OCI-LY7 (cell line): ENCODE measurements at regions not wholly inside any gene's neighbourhood (a gene's known extent, or its start where the extent isn't known, plus 50 kb on each side); places are given as distances from the start of the nearest gene placed in this dataset.

Experiments
- BruUV-seq: library from RNA; stranded (reverse); fragments of 400-500 nt; replicated peaks from 2 replicates; lab custom pipeline; 2021; lab: Mats Ljungman, UMichigan
- CTCF ChIA-PET: fragments of 300-600 bp; sonication (Branson Sonifier 250); formaldehyde crosslinking; loops from one replicate; lab custom pipeline; 2022; ENCODE audit warnings: antibody characterized with exemption; ENCODE audit not compliant: unreplicated experiment; lab: Charles Lee
- POLR2A ChIA-PET: fragments of 300-600 bp; sonication (Branson Sonifier 250); formaldehyde crosslinking; loops from one replicate; lab custom pipeline; 2022; ENCODE audit warnings: antibody characterized with exemption; lab: Charles Lee
- DNase-seq: peaks from one replicate; pipeline ENCODE4 v3.0.0-alpha.2; 2015; ENCODE audit warnings: low spot score
- H2AFZ ChIP-seq: fragments of 200-600 bp; sonication (generic), shearing (Covaris generic); 2 replicates; pipeline ENCODE4 v1.6.1; 2014; ENCODE audit warnings: mild to moderate bottlenecking, antibody characterized with exemption, low read length, moderate library complexity
- H3K27ac ChIP-seq: fragments of 200-600 bp; sonication (generic); 2 replicates; pipeline ENCODE4 v1.5.1; 2014; ENCODE audit warnings: mixed run types, low read depth, mild to moderate bottlenecking, moderate library complexity, low read length, inconsistent platforms; ENCODE audit not compliant: poor library complexity, severe bottlenecking
- H3K36me3 ChIP-seq: fragments of 200-600 bp; sonication (generic); 2 replicates; pipeline ENCODE4 v1.6.1; 2014; ENCODE audit warnings: mild to moderate bottlenecking, antibody characterized with exemption, low read length, moderate library complexity, mixed read lengths; ENCODE audit not compliant: insufficient read depth
- H3K4me1 ChIP-seq: fragments of 200-600 bp; sonication (generic); 2 replicates; pipeline ENCODE4 v1.5.1; 2014; ENCODE audit warnings: mild to moderate bottlenecking, low read length; ENCODE audit not compliant: insufficient read depth, poor library complexity, severe bottlenecking
- H3K4me2 ChIP-seq: fragments of 200-600 bp; sonication (generic); 2 replicates; pipeline ENCODE4 v1.6.1; 2014; ENCODE audit warnings: mild to moderate bottlenecking, low read length
- H3K4me3 ChIP-seq: fragments of 200-600 bp; sonication (generic); 2 replicates; pipeline ENCODE4 v1.5.1; 2014; ENCODE audit warnings: mild to moderate bottlenecking, low read depth, low read length; ENCODE audit not compliant: poor library complexity, severe bottlenecking
- H3K79me2 ChIP-seq: fragments of 200-600 bp; sonication (generic); 2 replicates; pipeline ENCODE4 v1.6.1; 2016; ENCODE audit warnings: low read depth, mild to moderate bottlenecking, low read length, moderate library complexity, mixed read lengths; ENCODE audit not compliant: insufficient read depth
- H3K9me2 ChIP-seq: fragments of 200-600 bp; sonication (generic); 2 replicates; pipeline ENCODE4 v1.6.1; 2016; ENCODE audit warnings: mild to moderate bottlenecking, low read length, mixed read lengths; ENCODE audit not compliant: insufficient read depth
- H3K9me3 ChIP-seq: fragments of 200-600 bp; sonication (generic); 2 replicates; pipeline ENCODE4 v1.6.1; 2014; ENCODE audit warnings: mild to moderate bottlenecking, mixed run types, low read length, mixed read lengths
- H4K20me1 ChIP-seq: fragments of 200-600 bp; sonication (generic); 2 replicates; pipeline ENCODE4 v1.6.1; 2014; ENCODE audit warnings: mild to moderate bottlenecking, antibody characterized with exemption, low read length, moderate library complexity, mixed read lengths; ENCODE audit not compliant: insufficient read depth
- CTCF ChIP-seq: fragments of 200-600 bp; sonication (generic); conservative IDR thresholded peaks from 2 replicates; pipeline ENCODE4 v1.5.1; 2014; ENCODE audit warnings: mild to moderate bottlenecking, antibody characterized with exemption, low read length, moderate library complexity, mixed read lengths
- EZH2phosphoT487 ChIP-seq: fragments of 200-600 bp; sonication (generic); IDR thresholded peaks from 2 replicates; pipeline ENCODE4 v1.6.1; 2018; ENCODE audit warnings: low read depth, borderline replicate concordance, mild to moderate bottlenecking, mixed run types, antibody characterized with exemption, low read length, moderate library complexity, mixed read lengths
- intact Hi-C: fragments of 100-400 bp; cut with micrococcal nuclease; formaldehyde crosslinking; loops from one replicate; pipeline ENCODE4 v1.10.0; 2022; ENCODE audit not compliant: unreplicated experiment

GRCh38 chr6:43893073-43893472 lies 123.1 kb downstream of the VEGFA start:
- ChIA-PET POLR2A (no interaction called here), CTCF (no interaction called here)
- intact Hi-C loops, result no loop called here
- H3K4me2 ChIP-seq, result no peak overlapping the region
- no peak for DNase-seq
- no TSS peak for BruUV-seq
- H3K27ac ChIP-seq, result no peak overlapping the region
- H3K4me3 ChIP-seq, result no peak overlapping the region
- no peaks in the 10 kb centered on the region for H3K9me2 ChIP-seq
- no peaks in the 10 kb centered on the region for H3K79me2 ChIP-seq
- H3K36me3 ChIP-seq, result no peaks in the 10 kb centered on the region
- no peaks in the 10 kb centered on the region for H4K20me1 ChIP-seq
- no peak for TF ChIP-seq EZH2phosphoT487
- H2AFZ ChIP-seq, result no peak overlapping the region
- H3K4me1 ChIP-seq, result no peaks in the 10 kb centered on the region
- no peaks in the 10 kb centered on the region for H3K9me3 ChIP-seq

- intact Hi-C loops, result no loop called here
- H4K20me1 ChIP-seq, result no peaks in the 10 kb centered on the region
- POLR2A ChIA-PET, result no interaction called here
- no TSS peak for BruUV-seq
- no peak overlapping the region for H3K4me2 ChIP-seq
- no peak for DNase-seq
- H3K79me2 ChIP-seq, result no peaks in the 10 kb centered on the region
- H3K4me3 ChIP-seq, result no peak overlapping the region
- CTCF ChIA-PET, result no interaction called here
- TF ChIP-seq EZH2phosphoT487, result no peak
- TF ChIP-seq CTCF, result no peak
- H3K4me1 ChIP-seq, result no peaks in the 10 kb centered on the region
- H2AFZ ChIP-seq, result no peak overlapping the region
- H3K9me3 ChIP-seq, result no peaks in the 10 kb centered on the region
- H3K36me3 ChIP-seq, result no peaks in the 10 kb centered on the region
- H3K9me2 ChIP-seq, result no peaks in the 10 kb centered on the region
- H3K27ac ChIP-seq, result no peak overlapping the region
Observed at GRCh38 chr6:43891072-43891870, 121.3 kb downstream of the VEGFA start.

- BruUV-seq, result no TSS peak
- Histone ChIP-seq H3K27ac (no peak overlapping the region), H3K4me1 (no peaks in the 10 kb centered on the region), H3K9me2 (no peaks in the 10 kb centered on the region), H3K4me2 (no peak overlapping the region), H3K4me3 (no peak overlapping the region), H2AFZ (no peak overlapping the region), H3K9me3 (no peaks in the 10 kb centered on the region), H3K79me2 (no peaks in the 10 kb centered on the region), H3K36me3 (no peaks in the 10 kb centered on the region), H4K20me1 (no peaks in the 10 kb centered on the region)
- intact Hi-C loops, result no loop called here
- TF ChIP-seq EZH2phosphoT487 (no peak), CTCF (no peak)
- CTCF ChIA-PET, result no interaction called here
- DNase-seq, result no peak
- POLR2A ChIA-PET, result interaction anchor here (0.5 kb wide), 1 partner anchor 1599 kb away, joined by 3 read pairs; no protein-coding TSS in a partner anchor
Observed at GRCh38 chr6:43890197-43891062, 120.4 kb downstream of the VEGFA start.
